Fibroblast of pulmonary artery (primary cell): ENCODE measurements at regions not wholly inside any gene's neighbourhood (a gene's known extent, or its start where the extent isn't known, plus 50 kb on each side); places are given as distances from the start of the nearest gene placed in this dataset.

Source experiments
- DNase-seq: peaks from one replicate; pipeline ENCODE4 v3.0.0-alpha.2; 2010; ENCODE audit warnings: low read depth
- H3K4me3 ChIP-seq: replicated peaks from 2 replicates; pipeline ENCODE4 v1.5.1; 2011; ENCODE audit warnings: low read depth, mild to moderate bottlenecking, control low read depth, low read length, moderate library complexity
- CTCF ChIP-seq: IDR thresholded peaks from 2 replicates; pipeline ENCODE4 v1.5.1; 2011; ENCODE audit warnings: mild to moderate bottlenecking, control low read depth, low read length, inconsistent platforms; ENCODE audit errors: missing control alignments

- peak; percentile 14 for DNase-seq
- H3K4me3 ChIP-seq = no peak overlapping the region
- no peak for TF ChIP-seq CTCF
Observed at GRCh38 chr1:116261227-116261626, 111.8 kb upstream of the ATP1A1 start.

DNA sequence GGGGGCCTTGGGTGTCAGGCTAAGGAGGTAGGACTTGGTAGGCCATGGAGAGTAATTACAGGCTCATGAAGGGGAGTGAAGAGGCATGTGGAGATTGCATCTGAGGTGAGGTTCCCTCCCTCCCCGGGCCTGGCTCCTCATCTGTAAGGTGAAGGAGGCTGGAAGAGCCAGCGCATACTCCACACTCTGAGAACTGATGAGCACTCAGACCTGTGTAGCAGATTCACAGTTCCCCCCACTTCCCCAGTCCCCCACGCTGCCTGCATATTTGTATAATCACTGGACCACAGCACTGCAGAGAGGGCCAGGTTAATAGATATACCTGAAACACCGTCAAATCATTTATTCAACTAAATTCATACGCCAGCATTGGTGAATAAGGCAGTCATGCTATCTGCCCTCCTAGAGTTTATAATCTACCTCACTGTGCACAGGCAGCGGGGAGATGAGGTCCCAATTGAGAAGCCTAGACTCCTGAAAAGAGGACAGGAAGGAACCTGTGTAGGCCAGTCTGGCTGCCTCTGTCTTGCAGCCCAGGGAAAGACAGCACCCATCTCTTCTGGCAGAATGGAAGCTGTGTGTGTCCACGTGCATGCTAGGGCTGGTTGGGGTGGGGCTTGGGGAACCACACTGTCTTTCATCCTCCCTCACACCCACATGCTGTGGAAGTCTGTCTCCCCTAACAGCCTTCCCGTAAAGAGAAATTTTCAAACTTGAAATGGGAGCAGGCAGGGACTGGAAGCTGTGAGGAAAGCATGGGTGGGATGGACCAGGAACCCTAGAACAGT, 110.6 kb upstream of the ATP1A1 start:
- TF ChIP-seq CTCF = no peak
- H3K4me3 ChIP-seq = no peak overlapping the region
- no peak for DNase-seq

GRCh38 chr1:116262995-116263385, 110.1 kb upstream of the ATP1A1 start:
- no peak overlapping the region for H3K4me3 ChIP-seq
- no peak for DNase-seq
- TF ChIP-seq CTCF = no peak

- DNase-seq = no peak
- no peak for TF ChIP-seq CTCF
- no peak overlapping the region for H3K4me3 ChIP-seq
Observed at GRCh38 chr1:116265931-116266863, 106.8 kb upstream of the ATP1A1 start.

DNA sequence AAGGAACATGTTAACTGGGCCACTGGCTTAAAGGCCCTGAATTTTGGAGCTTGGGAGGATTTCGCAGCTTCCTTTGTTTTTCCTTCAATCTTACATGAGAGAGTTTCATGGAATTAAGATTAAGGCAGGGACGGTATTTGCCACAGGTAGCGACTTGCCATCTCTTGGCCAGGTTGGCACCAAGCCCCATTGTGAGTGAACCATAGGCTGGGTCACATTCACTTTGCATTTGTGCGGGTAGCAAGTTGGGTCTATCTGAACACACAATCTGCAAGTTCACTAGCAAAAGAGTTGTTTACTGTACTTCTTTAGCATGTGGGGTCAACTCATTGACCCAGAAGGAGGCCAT, 106.2 kb upstream of the ATP1A1 start:
- TF ChIP-seq CTCF = no peak
- no peak for DNase-seq
- no peak overlapping the region for H3K4me3 ChIP-seq

- no peak overlapping the region for H3K4me3 ChIP-seq
- no peak for TF ChIP-seq CTCF
- DNase-seq = peak; percentile 16
Observed at GRCh38 chr1:116268211-116268610, 104.8 kb upstream of the ATP1A1 start.
